SK-N-MC (cell line): ENCODE measurements at regions not wholly inside any gene's neighbourhood (a gene's known extent, or its start where the extent isn't known, plus 50 kb on each side); places are given as distances from the start of the nearest gene placed in this dataset.

Experiments
- DNase-seq: peaks from one replicate; pipeline ENCODE4 v3.0.0-alpha.2; 2011; ENCODE audit warnings: low read depth, low spot score
- H3K27ac ChIP-seq: fragments of 200-600 bp; sonication (generic); 2 replicates; pipeline ENCODE4 v1.5.1; 2016; ENCODE audit warnings: mixed run types
- H3K36me3 ChIP-seq: fragments of 200-600 bp; sonication (generic); 2 replicates; pipeline ENCODE4 v1.6.1; 2017; ENCODE audit warnings: antibody characterized with exemption, low read length, mixed read lengths; ENCODE audit not compliant: insufficient read depth
- H3K4me3 ChIP-seq: fragments of 200-600 bp; sonication (generic); 2 replicates; pipeline ENCODE4 v1.5.1; 2016
- H3K9ac ChIP-seq: fragments of 200-600 bp; sonication (generic); 2 replicates; pipeline ENCODE4 v1.8.0; 2017; ENCODE audit warnings: mixed run types, mixed read lengths; ENCODE audit not compliant: insufficient read length
- H3K9me3 ChIP-seq: fragments of 200-600 bp; sonication (generic); 2 replicates; pipeline ENCODE4 v1.6.1; 2017; ENCODE audit warnings: low read depth, mild to moderate bottlenecking, antibody characterized with exemption, low read length, moderate library complexity, mixed read lengths
- EZH2 ChIP-seq: fragments of 200-600 bp; sonication (generic); IDR thresholded peaks from one replicate; pipeline ENCODE4 v1.6.1; 2017; ENCODE audit warnings: antibody characterized with exemption
- FOXP2 ChIP-seq: optimal IDR thresholded peaks from 2 replicates; pipeline ENCODE3; 2011; ENCODE audit warnings: mild to moderate bottlenecking, moderate library complexity; ENCODE audit not compliant: insufficient read depth; ENCODE audit errors: extremely low read length, control extremely low read depth
- POLR2AphosphoS5 ChIP-seq: IDR thresholded peaks from 2 replicates; pipeline ENCODE4 v1.6.1; 2012; ENCODE audit warnings: mild to moderate bottlenecking, low read depth, low read length, borderline replicate concordance

DNA sequence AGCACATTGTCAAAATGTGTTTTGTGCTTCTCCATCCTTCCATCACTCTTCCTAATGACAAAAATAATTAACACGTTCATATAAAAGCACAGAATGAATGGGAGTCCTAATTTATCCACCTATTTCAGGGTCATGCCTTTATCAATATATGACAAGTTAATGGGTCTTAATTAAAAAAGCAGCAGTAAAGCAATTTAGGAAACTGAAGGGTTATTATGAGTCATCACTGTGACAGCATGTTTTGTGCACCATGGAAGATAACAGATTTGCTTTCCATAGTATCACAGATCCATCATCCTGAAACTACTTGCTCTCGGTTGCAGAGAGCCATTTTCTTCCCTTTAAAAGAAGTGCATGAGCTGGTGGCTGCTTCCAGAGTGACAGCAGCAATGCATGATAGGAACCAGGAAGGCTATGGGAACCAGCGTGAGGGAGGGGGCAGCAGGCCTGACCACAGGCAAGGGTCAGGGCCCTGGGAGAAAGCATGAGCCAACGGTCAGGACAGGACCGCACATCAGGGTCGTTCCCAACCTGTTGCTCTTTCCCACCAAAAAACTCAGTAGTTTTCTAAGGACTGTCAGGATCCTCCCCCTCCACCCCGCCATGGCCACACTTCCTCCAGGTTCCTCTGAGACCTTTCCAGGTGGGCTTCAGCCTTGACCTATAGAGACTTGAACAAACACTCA lies 784.1 kb downstream of the UQCRFS1 start:
- DNase-seq = no peak
- Histone ChIP-seq H3K9me3 (no peaks in the 10 kb centered on the region), H3K9ac (no peak overlapping the region), H3K36me3 (no peaks in the 10 kb centered on the region), H3K27ac (no peak overlapping the region), H3K4me3 (no peak overlapping the region)
- TF ChIP-seq EZH2 (no peak), POLR2AphosphoS5 (no peak), FOXP2 (no peak)

DNA sequence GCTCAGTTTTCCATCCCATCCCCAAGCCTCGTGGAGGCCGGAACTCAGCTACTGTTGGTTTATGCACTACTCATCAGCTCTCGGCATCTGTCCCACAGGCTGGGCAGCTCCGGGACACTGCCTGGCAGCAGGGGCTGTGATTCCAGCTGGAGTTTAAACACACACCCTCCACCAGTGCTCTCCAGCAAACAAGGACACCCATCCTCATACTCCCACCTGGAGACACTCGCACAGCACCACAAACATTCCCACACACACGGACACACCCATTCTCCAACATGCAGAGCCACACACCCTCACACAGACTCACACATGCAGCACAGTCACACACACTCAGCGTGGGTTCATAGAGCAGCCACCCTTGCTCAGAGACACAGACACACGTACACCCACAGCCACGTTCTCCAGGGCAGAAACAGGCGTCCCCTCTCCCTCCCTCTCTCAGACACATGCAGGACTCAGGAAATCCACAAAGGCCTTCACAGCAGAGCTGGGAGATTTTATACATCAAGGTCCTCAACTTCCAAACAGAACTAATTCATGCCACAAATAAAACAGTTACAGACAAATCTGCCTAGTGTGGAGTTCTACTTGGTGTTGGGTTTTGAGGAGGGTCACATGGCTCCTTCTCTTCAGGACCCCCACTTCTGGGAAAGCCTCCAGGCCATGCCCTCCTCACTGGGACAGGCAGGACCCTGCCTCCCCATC lies 785.4 kb downstream of the UQCRFS1 start:
- Histone ChIP-seq H3K36me3 (no peaks in the 10 kb centered on the region), H3K4me3 (no peak overlapping the region), H3K9ac (no peak overlapping the region), H3K27ac (no peak overlapping the region), H3K9me3 (no peaks in the 10 kb centered on the region)
- TF ChIP-seq POLR2AphosphoS5 (no peak), FOXP2 (no peak), EZH2 (no peak)
- no peak for DNase-seq

DNA sequence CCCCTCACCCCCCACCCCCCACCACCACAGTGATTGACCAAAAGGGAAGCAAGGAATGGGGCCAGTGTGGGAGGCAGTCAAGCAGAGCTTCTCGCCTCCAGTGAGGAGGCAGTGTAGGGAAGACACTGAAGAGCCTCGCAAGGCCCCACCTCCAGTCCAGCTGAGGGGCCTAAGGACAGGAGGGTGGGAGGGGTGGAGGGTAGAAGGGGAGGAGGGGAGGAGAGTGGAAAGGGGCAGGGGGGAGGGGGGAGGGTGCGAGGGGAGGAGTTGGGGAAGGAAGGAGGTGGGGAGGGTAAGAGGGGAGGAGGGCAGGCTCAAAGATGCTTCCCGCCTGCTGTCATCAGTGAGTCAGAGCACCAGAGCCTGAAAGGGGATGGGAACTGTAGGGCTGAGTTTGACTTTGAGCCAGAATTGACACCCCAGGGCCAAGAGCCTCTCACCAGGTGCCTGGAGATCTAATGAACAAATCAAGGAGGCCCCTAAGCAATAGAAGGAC lies 786.2 kb downstream of the UQCRFS1 start:
- Histone ChIP-seq H3K36me3 (no peaks in the 10 kb centered on the region), H3K9ac (no peak overlapping the region), H3K9me3 (no peaks in the 10 kb centered on the region), H3K27ac (no peak overlapping the region), H3K4me3 (no peak overlapping the region)
- TF ChIP-seq POLR2AphosphoS5 (no peak), EZH2 (no peak), FOXP2 (no peak)
- DNase-seq = no peak

DNA sequence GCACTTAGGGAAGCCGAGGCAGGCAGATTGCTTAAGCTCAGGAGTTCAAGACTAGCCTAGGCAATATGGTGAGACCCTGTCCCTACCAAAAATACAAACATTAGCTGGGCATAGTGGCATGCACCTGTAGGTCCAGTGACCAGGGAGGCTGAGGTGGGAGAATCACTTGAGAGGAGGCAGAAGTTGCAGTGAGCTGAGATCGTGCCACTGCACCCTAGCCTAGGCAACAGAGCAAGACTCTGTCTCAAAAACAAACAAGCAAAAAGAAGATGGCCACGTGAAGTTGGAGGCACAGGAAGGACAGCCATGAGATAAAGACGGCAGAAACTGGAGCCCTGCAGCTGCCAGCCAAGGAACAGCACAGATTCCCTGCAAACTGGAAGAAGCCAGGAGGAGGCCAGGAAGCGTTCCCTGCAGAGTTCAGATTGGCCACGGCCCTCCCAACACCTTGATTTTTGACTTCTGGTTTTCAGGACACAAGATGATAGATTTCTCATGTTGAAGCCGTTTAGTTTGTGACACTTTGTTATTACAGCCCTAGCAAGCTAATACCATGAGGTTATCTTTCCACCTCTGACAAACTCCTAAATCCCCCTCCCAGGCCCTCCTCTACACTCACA lies 786.7 kb downstream of the UQCRFS1 start:
- no peak overlapping the region for H3K4me3 ChIP-seq
- no peak overlapping the region for H3K27ac ChIP-seq
- H3K9me3 ChIP-seq = no peaks in the 10 kb centered on the region
- no peak for TF ChIP-seq POLR2AphosphoS5
- TF ChIP-seq EZH2 = no peak
- no peak for TF ChIP-seq FOXP2
- H3K9ac ChIP-seq = no peak overlapping the region
- no peaks in the 10 kb centered on the region for H3K36me3 ChIP-seq
- no peak for DNase-seq

DNA sequence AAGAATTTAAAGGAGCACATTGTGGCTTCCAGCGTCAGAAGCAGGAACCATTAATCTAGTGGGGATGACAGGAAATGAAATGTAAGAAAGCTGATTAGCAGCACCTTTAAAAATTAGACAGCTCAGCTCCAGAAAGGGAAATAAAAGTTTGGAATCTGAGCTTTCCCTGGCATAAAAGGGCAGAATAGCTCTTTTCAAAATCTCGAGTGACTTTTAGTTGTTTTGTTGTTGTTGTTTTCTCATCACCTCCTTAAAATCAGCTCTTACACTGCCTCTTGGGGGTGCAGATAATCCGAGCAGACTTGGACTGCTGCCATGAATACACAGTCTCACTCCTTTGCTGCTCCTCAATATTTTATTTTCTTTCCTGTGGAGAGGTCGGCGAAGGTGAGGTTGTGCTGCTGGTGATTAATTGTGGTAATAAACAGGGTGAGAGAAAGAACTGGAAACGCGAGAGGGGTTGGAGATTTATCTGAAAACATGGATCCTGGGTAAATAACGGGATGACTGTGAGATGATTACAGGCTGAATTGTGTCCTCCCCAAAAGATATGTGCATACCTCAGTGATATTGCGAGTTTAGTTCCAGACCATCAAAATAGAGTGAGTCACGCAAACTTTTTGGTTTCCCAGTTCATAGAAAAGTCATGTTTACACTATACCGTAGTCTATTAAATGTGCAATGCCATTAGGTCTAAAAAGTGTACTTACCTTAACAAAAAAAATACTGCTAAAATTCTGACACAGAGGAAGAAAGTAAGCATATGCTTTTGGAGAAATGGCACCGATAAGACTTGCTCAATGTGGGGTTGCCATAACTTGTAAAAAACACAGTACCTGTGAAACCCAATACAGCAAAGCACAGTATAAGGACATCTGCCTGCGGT lies 787.7 kb downstream of the UQCRFS1 start:
- no peaks in the 10 kb centered on the region for H3K9me3 ChIP-seq
- no peaks in the 10 kb centered on the region for H3K36me3 ChIP-seq
- TF ChIP-seq FOXP2 (no peak), POLR2AphosphoS5 (no peak), EZH2 (no peak)
- no peak overlapping the region for H3K9ac ChIP-seq
- H3K27ac ChIP-seq = no peak overlapping the region
- no peak overlapping the region for H3K4me3 ChIP-seq
- DNase-seq = no peak

DNA sequence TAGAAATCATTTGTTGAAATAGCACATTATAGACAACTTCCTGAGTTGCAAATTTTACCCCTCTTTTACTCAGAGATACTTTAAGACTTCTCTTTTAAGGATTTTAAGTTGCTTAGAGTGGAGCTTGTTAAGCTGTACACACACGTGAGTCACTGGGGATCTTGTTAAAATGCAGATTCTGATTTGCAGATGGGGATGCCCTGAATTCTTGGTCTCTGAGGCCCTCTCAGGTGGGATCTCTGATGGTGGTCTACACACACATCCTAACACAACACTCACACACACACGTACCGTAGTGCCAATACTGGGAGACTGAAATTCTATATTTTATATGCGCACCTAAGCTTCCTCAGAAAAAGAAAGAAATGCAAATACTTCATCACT lies 788.3 kb downstream of the UQCRFS1 start:
- H3K9ac ChIP-seq = no peak overlapping the region
- H3K27ac ChIP-seq = no peak overlapping the region
- H3K36me3 ChIP-seq = no peaks in the 10 kb centered on the region
- no peak for DNase-seq
- H3K9me3 ChIP-seq = no peaks in the 10 kb centered on the region
- H3K4me3 ChIP-seq = no peak overlapping the region
- TF ChIP-seq FOXP2 (no peak), EZH2 (no peak), POLR2AphosphoS5 (no peak)

DNA sequence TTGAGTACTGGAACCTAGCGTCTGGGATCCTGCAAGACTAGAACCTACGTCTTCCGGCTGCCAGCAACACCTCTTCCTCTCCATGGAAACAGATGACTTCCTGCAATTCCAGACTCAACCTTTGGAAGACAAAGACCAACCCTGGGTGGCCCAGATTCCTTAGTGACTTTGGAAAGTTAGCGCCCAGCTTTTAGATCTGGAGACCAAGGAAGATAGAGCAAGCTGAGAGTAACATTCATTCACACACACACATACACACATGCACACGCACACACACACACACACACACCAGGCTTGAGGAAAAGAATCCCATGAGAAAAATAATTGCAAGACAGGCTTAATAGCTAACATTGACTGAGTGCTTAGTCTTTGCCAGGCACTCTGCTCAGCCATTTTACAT lies 788.9 kb downstream of the UQCRFS1 start:
- no peak for DNase-seq
- no peak overlapping the region for H3K27ac ChIP-seq
- H3K4me3 ChIP-seq = no peak overlapping the region
- no peak overlapping the region for H3K9ac ChIP-seq
- no peaks in the 10 kb centered on the region for H3K36me3 ChIP-seq
- TF ChIP-seq POLR2AphosphoS5 (no peak), FOXP2 (no peak), EZH2 (no peak)
- H3K9me3 ChIP-seq = no peaks in the 10 kb centered on the region
